COLO829 (cell line): ENCODE measurements at regions not wholly inside any gene's neighbourhood (a gene's known extent, or its start where the extent isn't known, plus 50 kb on each side); places are given as distances from the start of the nearest gene placed in this dataset.
"Not testable (repeated sequence)": the region's sequence is repeated elsewhere in the genome, so short reads cannot be mapped to it uniquely, and the experiment has no call there.

Experiments used
- DNase-seq: peaks from one replicate; pipeline ENCODE4 v3.0.0; 2012; ENCODE audit warnings: low spot score

GRCh38 chr2:152273732-152274260 lies 61.2 kb upstream of the FMNL2 start:
- not testable (repeated sequence) for DNase-seq

DNA sequence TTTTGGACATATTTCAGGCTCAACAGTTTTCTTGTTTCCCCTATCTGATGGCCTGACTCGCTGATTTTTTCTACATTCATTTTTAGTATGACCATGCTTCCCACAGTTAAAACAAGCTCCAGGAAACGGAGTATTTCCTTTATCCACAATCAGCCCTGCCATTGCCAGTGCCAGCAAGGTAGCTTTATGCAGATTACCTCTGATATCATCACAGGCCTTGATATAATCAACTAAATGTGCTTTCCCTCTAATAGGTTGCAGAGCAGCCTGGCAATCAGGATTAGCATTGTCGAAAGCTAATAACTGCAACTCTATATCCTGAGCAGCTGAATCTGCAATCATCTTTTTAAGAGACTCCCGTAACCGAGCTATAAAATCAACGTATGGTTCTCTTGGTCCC lies 57.1 kb upstream of the FMNL2 start:
- DNase-seq, result not testable (repeated sequence)

DNA sequence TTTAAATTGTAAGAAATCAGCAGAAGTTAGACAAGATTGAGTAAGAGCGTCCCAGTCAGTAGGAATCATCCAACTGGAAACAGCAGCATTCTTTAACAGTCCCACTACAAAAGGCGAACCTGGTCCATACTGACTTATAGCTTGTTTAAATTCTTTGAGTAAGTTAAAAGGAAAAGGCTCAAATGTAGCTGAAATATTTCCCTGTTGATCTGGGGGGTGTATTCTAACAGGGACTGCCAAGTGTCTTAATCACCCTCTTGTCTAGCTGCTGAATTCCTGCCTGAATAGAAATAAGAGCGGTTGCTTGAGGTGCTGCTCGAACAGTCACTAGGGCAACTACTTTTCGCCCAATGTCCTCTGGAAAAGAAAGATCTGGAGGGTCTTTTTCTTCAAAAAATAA lies 56.4 kb upstream of the FMNL2 start:
- no peak for DNase-seq

DNA sequence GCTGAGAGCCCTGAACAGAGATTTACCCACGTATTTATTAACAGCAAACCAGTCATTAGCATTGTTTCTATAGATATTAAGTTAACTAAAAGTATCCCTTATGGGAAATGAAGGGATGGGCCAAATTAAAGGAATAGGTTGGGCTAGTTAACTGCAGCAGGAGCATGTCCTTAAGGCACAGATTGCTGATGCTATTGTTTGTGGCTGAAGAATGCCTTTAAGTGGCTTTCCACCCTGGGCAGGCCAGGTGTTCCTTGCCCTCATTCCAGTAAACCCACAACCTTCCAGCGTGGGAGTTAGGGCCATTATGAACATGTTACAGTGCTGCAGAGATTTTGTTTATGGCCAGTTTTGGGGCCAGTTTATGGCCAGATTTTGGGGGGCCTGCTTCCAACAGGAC lies 55.6 kb upstream of the FMNL2 start:
- not testable (repeated sequence) for DNase-seq

DNA sequence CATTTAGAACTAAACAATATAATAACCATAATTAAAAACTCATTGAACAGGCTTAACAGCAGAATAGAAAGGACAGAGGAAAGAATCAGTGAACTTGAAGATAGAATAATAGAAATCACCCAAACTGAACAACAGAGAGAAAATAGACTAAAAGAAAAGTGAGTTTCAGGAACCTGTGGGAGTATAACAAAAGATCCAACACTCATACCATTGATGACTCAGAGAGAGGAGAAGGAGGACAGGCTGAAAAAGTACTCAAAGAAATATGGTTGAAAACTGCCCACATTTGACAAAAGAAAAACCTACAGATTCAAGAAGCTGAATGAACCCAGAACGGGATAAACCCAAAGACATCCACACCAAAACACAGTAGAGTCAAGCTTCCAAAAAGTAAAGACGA lies 54.2 kb upstream of the FMNL2 start:
- DNase-seq, result no peak

GRCh38 chr2:152283392-152283791 lies 51.6 kb upstream of the FMNL2 start:
- no peak for DNase-seq

DNA sequence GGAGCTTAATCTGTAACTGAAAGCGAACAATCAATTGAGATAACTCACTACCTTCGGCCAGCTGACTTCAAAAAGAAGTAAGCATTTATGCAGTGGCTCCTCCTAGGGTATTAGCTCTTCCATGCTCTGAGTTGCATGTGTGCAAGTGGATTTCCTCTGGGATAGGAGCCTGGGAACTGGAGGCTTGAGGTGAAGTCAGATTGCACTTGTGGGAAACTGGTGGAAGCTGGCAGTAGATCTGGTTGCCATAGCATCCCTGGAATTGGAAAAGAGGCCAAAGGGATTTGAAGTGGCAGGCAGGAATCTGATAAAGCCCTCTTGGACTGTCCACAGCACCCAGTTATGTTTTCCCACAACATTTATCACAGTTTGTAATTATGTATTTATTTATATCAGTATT lies 50.6 kb upstream of the FMNL2 start:
- no peak for DNase-seq
